Erythroblast (primary cell): ENCODE measurements at regions not wholly inside any gene's neighbourhood (a gene's known extent, or its start where the extent isn't known, plus 50 kb on each side); places are given as distances from the start of the nearest gene placed in this dataset.

Experiments
- DNase-seq, 2 experiments: peaks; one replicate each; lab custom pipeline; 2025; lab: John Stamatoyannopoulos, UW
- GATA1 ChIP-seq: IDR thresholded peaks from 2 replicates; pipeline ENCODE4 v1.6.1; 2011; ENCODE audit warnings: low read depth, mild to moderate bottlenecking, control low read depth, low read length, moderate library complexity
- POLR2A ChIP-seq: IDR thresholded peaks from 2 replicates; pipeline ENCODE4 v1.6.1; 2011; ENCODE audit warnings: mild to moderate bottlenecking, low read length

DNA sequence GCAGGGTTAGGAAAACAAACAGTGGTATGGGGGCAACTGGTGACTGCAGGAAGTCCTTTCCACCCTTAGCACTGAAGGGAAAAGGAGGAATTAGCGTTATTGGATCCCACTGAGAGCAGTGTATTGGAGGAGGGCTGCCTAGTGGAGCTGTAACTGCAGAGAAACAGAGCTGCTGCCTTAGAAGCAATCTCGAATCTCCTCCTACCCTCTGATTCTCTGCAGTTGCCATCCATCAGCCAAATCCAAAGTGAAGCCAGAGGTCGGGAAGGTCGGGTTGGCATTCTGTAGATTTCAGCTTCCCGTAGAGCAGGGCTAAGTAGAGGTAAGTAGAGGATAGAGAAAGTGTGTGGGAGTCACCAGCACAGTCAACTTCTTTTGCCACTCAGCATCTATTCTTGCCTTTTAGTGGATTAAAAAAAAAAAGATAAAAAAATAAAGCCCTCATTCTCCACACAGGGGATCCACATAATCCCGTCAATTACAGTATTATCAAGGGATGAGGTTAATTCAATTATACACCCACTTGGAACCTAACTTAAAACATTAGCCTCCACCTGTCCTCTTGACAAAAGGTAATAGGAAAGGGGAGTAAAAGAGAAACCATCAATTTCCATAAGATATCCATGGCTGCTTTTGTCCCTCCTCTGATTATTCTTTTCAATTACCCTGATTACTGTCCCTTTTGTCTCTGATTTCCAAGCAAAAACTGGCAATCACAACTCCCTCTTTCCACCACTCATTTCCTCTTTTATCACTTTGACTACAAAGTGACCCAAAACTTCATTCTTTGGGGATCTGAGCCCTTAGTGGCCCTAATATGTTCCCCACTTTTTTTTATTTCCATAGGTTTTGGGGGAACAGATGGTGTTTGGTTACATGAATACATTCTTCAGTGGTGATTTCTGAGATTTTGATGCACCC is 234.7 kb downstream of the RBM26 start:
- TF ChIP-seq GATA1 (no peak), POLR2A (no peak)
- DNase-seq, result no peak

DNA sequence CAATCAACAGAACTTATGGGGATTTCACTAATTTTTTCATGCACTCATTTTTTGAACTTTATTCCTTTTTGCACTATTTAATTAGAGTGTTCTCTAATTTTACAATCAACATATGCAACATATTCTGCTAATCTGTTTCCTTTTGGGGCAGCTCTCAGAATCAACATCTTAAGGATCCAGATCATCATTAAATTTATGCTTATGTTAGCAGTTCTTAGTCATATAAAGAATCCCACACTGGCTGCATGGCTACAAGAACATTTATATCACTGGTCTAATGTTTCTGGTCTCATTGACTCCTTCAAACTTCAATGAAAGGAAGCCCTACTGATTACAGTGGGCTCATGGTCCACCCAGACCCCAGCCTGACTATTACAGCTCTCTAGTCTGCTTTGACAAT is 245.2 kb downstream of the RBM26 start:
- DNase-seq, result no peak
- TF ChIP-seq GATA1 (no peak), POLR2A (no peak)

DNA sequence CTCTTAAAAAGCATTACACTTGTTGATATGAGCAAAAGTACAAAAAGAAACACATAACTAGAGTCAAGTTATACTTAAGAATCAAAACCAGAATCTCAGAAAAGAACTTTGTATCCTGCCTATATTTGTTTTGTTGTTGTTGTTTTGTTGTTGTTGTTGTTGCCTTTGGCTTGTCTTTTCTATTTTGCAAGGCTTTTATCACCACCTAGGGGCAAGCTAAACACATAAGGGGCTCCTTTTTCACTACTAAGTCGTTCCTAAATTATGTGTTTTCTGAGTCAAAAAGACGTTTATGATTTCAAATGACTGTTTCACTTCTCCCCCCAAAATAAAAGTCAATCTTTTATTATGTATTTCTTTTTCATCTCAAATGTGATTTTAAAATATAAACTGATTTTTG is 250.2 kb downstream of the RBM26 start:
- no peak for TF ChIP-seq POLR2A
- TF ChIP-seq GATA1, result no peak
- DNase-seq, result no peak

DNA sequence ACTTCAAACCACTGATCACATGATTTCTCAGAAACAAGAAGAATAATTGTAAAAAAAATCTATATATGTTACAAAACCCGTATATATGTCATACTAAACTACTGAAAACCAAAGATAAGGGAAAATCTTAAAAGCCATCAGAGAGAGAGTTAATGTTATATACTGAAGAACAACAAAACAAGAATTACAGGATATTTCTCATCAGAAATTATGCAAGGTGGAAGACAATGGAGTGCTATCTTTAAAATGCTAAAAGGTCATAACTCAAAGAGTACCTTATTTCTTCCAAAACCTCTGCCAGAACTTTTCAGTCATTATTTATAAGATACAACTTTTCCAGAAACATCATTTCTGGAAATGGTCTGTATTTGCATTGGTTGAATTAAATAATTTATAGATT is 256.8 kb downstream of the RBM26 start:
- DNase-seq, result no peak
- TF ChIP-seq POLR2A (no peak), GATA1 (no peak)

GRCh38 chr13:79141082-79141481 is 265.0 kb downstream of the RBM26 start:
- no peak for TF ChIP-seq GATA1
- no peak for TF ChIP-seq POLR2A
- DNase-seq, result no peak

DNA sequence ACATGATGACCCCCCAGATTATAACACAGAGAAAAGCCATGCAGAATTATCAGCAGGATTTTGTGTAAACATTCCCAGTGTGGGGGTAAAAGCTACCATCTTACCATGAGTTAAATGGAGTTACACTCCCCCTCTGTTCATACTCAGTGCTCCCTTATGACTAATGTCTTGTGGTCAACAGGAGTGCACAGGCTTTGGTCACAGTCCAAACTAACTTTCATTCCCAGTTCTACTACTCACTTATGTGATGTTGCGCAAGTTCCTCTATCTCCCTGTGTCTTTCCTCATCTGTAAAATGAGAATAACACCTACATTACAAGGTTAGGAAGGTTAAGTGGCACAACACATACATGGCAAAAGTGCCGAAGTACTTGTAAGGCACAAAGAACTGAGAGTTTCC is 277.9 kb downstream of the RBM26 start:
- DNase-seq, result no peak
- TF ChIP-seq POLR2A (no peak), GATA1 (no peak)

DNA sequence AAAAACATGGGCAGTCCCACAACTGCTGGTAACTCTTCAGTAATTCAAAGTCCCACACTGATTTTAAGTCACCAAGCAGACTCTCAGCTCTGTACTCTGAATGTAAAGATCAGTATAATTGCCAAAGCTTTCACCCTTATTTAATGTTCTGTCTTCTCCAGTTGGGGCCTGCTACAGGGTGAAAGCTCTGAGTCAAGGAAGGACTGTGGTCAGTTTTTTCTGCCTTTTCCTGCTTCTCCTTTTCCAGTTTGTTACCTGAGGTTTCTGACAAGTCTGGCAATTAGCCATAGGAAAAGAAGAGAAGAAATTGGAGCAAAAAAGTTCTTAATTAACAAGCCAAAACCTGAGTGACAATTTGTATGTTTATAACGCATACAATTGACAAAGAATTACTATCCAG is 279.3 kb downstream of the RBM26 start:
- TF ChIP-seq POLR2A (no peak), GATA1 (no peak)
- DNase-seq, result no peak

- TF ChIP-seq POLR2A, result no peak
- no peak for TF ChIP-seq GATA1
These were observed 281.9 kb downstream of the RBM26 start for GRCh38 chr13:79124183-79124582.

GRCh38 chr13:79121286-79121685 is 284.8 kb downstream of the RBM26 start:
- TF ChIP-seq POLR2A (no peak), GATA1 (no peak)
- no peak for DNase-seq

More at GRCh38 chr13:79124183-79124582, 281.9 kb downstream of the RBM26 start:
- no peak for DNase-seq

- TF ChIP-seq GATA1, result no peak
- no peak for TF ChIP-seq POLR2A
- no peak for DNase-seq
These were observed 286.4 kb downstream of the RBM26 start for GRCh38 chr13:79119578-79120107.

DNA sequence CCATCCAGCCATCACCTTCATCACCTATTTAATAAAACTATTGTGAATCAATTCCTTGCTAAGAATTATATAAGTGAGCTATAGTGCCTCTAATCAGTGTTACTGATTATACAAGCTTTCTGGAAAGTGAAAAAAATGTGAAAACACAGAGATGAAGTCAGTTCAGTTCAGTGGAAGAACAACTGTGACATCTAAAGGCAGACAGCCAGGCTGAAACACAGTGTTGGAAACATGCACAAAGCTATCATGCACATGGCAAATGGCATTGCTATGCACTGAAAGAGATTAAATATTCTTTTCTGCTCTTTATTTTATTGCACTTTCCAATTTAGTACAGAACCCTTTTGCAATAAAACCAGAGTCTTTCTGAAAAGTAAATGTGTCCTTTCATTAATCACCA is 294.0 kb downstream of the RBM26 start:
- no peak for DNase-seq
- TF ChIP-seq POLR2A (no peak), GATA1 (no peak)

GRCh38 chr13:79108914-79109643 is 297.0 kb downstream of the RBM26 start:
- no peak for TF ChIP-seq POLR2A
- no peak for TF ChIP-seq GATA1
- no peak for DNase-seq

DNA sequence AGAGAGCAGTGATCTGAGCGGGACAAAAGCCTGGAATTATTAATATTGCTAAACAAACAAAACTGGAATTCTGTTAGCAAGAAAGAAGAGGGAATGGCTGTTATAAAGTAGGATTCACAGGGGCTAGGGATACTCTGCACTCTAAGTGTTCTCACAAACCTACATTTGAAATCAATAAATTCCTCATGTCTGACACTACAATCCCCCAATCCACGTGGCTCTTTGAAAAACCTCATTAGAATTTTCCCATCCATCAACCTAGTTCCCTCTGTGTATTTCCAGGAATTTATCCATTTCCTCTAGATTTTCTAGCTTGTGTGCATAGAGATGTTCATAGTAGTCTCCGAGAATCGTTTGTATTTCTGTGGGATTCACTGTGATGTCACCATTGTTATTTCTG is 307.5 kb downstream of the RBM26 start:
- no peak for TF ChIP-seq GATA1
- no peak for TF ChIP-seq POLR2A
- no peak for DNase-seq

- TF ChIP-seq GATA1, result no peak
- TF ChIP-seq POLR2A, result no peak
- no peak for DNase-seq
These were observed 308.9 kb downstream of the RBM26 start for GRCh38 chr13:79097201-79097600.

- TF ChIP-seq GATA1 (no peak), POLR2A (no peak)
- DNase-seq, result no peak
These were observed 310.0 kb downstream of the RBM26 start for GRCh38 chr13:79096099-79096498.
